H9 (cell line): ENCODE measurements at regions not wholly inside any gene's neighbourhood (a gene's known extent, or its start where the extent isn't known, plus 50 kb on each side); places are given as distances from the start of the nearest gene placed in this dataset.

Experiments used
- DNase-seq: peaks from one replicate; pipeline ENCODE4 v3.0.0-alpha.2; 2017
- H2AFZ ChIP-seq: one replicate; pipeline ENCODE4 v1.6.1; 2013; ENCODE audit warnings: mild to moderate bottlenecking, low read length, control low read depth, moderate library complexity
- H2AK5ac ChIP-seq: 2 replicates; pipeline ENCODE4 v1.6.1; 2013; ENCODE audit warnings: low read length, control low read depth, mixed read lengths; ENCODE audit not compliant: insufficient read length
- H2BK120ac ChIP-seq: one replicate; pipeline ENCODE4 v1.6.1; 2013; ENCODE audit warnings: low read depth, mild to moderate bottlenecking, low read length, control low read depth, inconsistent platforms; ENCODE audit not compliant: poor library complexity, severe bottlenecking
- H2BK12ac ChIP-seq: 2 replicates; pipeline ENCODE4 v1.6.1; 2013; ENCODE audit warnings: low read length, control low read depth, mixed read lengths, low read depth; ENCODE audit not compliant: insufficient read length
- H2BK15ac ChIP-seq: 2 replicates; pipeline ENCODE4 v1.6.1; 2013; ENCODE audit warnings: low read depth, low read length, control low read depth
- H2BK20ac ChIP-seq: one replicate; pipeline ENCODE4 v1.6.1; 2013; ENCODE audit warnings: low read depth, mild to moderate bottlenecking, low read length, control low read depth, inconsistent platforms; ENCODE audit not compliant: poor library complexity, severe bottlenecking
- H2BK5ac ChIP-seq: 2 replicates; pipeline ENCODE4 v1.6.1; 2013; ENCODE audit warnings: low read length, control low read depth, mixed read lengths; ENCODE audit not compliant: insufficient read length
- H3K14ac ChIP-seq: 2 replicates; pipeline ENCODE4 v1.6.1; 2013; ENCODE audit warnings: low read length, control low read depth; ENCODE audit not compliant: insufficient read depth
- H3K18ac ChIP-seq: 2 replicates; pipeline ENCODE4 v1.6.1; 2013; ENCODE audit warnings: low read depth, mild to moderate bottlenecking, mixed read lengths, low read length, control low read depth; ENCODE audit not compliant: insufficient read length
- H3K23ac ChIP-seq: 2 replicates; pipeline ENCODE4 v1.6.1; 2013; ENCODE audit warnings: low read length, control low read depth, mixed read lengths, low read depth; ENCODE audit not compliant: insufficient read length
- H3K23me2 ChIP-seq: 2 replicates; pipeline ENCODE4 v1.6.1; 2013; ENCODE audit warnings: low read depth, mild to moderate bottlenecking, mixed read lengths, low read length, control low read depth; ENCODE audit not compliant: insufficient read length, poor library complexity, severe bottlenecking
- H3K27ac ChIP-seq: 2 replicates; pipeline ENCODE4 v1.5.1; 2013; ENCODE audit warnings: low read length, control low read depth, mixed read lengths, low read depth; ENCODE audit not compliant: insufficient read length
- H3K27me3 ChIP-seq: 2 replicates; pipeline ENCODE4 v1.6.1; 2013; ENCODE audit warnings: low read length, control low read depth, inconsistent platforms; ENCODE audit not compliant: insufficient read depth
- H3K4ac ChIP-seq: 2 replicates; pipeline ENCODE4 v1.6.1; 2013; ENCODE audit warnings: low read depth, mild to moderate bottlenecking, control low read depth, inconsistent platforms, low read length, moderate library complexity
- H3K4me1 ChIP-seq: 2 replicates; pipeline ENCODE4 v1.6.1; 2013; ENCODE audit warnings: low read length, control low read depth, inconsistent platforms; ENCODE audit not compliant: insufficient read depth
- H3K4me2 ChIP-seq: 2 replicates; pipeline ENCODE4 v1.6.1; 2013; ENCODE audit warnings: low read length, control low read depth, mixed read lengths; ENCODE audit not compliant: insufficient read length, insufficient read depth
- H3K56ac ChIP-seq: 2 replicates; pipeline ENCODE4 v1.6.1; 2013; ENCODE audit warnings: low read depth, mild to moderate bottlenecking, mixed read lengths, low read length, control low read depth; ENCODE audit not compliant: insufficient read length
- H3K79me1 ChIP-seq: 2 replicates; pipeline ENCODE4 v1.6.1; 2013; ENCODE audit warnings: low read depth, mild to moderate bottlenecking, moderate library complexity, low read length, control low read depth, inconsistent platforms; ENCODE audit not compliant: insufficient read depth, poor library complexity, severe bottlenecking
- H3K79me2 ChIP-seq: 2 replicates; pipeline ENCODE4 v1.6.1; 2013; ENCODE audit warnings: low read length, control low read depth, inconsistent platforms; ENCODE audit not compliant: insufficient read depth
- H3K9ac ChIP-seq: 2 replicates; pipeline ENCODE4 v1.6.1; 2013; ENCODE audit warnings: low read length, control low read depth, mixed read lengths; ENCODE audit not compliant: insufficient read length; ENCODE audit errors: extremely low read depth
- H3K9me3 ChIP-seq: one replicate; pipeline ENCODE4 v1.6.1; 2013; ENCODE audit warnings: low read depth, low read length, inconsistent platforms; ENCODE audit not compliant: control insufficient read depth
- H3T11ph ChIP-seq: one replicate; pipeline ENCODE4 v1.6.1; 2013; ENCODE audit warnings: mild to moderate bottlenecking, low read length, control low read depth, inconsistent platforms
- H4K20me1 ChIP-seq: one replicate; pipeline ENCODE4 v1.6.1; 2013; ENCODE audit not compliant: control insufficient read depth, insufficient read length, insufficient read depth
- H4K5ac ChIP-seq: 2 replicates; pipeline ENCODE4 v1.6.1; 2013; ENCODE audit warnings: low read depth, mild to moderate bottlenecking, mixed read lengths, low read length, control low read depth; ENCODE audit not compliant: insufficient read length
- H4K8ac ChIP-seq: replicated peaks from 2 replicates; pipeline ENCODE4 v1.6.1; 2013; ENCODE audit warnings: low read length, control low read depth, mixed read lengths, low read depth; ENCODE audit not compliant: insufficient read length
- H4K91ac ChIP-seq: 2 replicates; pipeline ENCODE4 v1.6.1; 2013; ENCODE audit warnings: low read depth, mild to moderate bottlenecking, moderate library complexity, mixed read lengths, low read length, control low read depth; ENCODE audit not compliant: insufficient read length
- H3K27ac Mint-ChIP-seq, 3 experiments: 2 replicates in 2 of 3; 3 replicates in 1 of 3; pipeline ENCODE4 v1.8.0; 2020 to 2021; ENCODE audit warnings: mixed read lengths in 3 of 3, mild to moderate bottlenecking in 1 of 3, moderate library complexity in 1 of 3
- H3K27me3 Mint-ChIP-seq: 2 replicates; pipeline ENCODE4 v1.8.0; 2021; ENCODE audit warnings: low read depth, mild to moderate bottlenecking, moderate library complexity, mixed read lengths
- H3K36me3 Mint-ChIP-seq, 3 experiments: 2 replicates in 2 of 3; 3 replicates in 1 of 3; pipeline ENCODE4 v1.8.0; 2020 to 2021; ENCODE audit warnings: low read depth in 3 of 3, mixed read lengths in 3 of 3; ENCODE audit not compliant: insufficient read depth in 1 of 3
- H3K4me1 Mint-ChIP-seq, 2 experiments: 2 replicates each; pipeline ENCODE4 v1.8.0; 2020; ENCODE audit warnings: mixed read lengths in 2 of 2
- H3K4me3 Mint-ChIP-seq, 2 experiments: 2 replicates in 1 of 2; 3 replicates in 1 of 2; pipeline ENCODE4 v1.8.0; 2020 to 2021; ENCODE audit warnings: mild to moderate bottlenecking in 2 of 2, mixed read lengths in 2 of 2, moderate library complexity in 1 of 2
- H3K9me3 Mint-ChIP-seq, 2 experiments: 2 replicates in 1 of 2; 3 replicates in 1 of 2; pipeline ENCODE4 v1.8.0; 2020; ENCODE audit warnings: mild to moderate bottlenecking in 2 of 2, mixed read lengths in 2 of 2, moderate library complexity in 1 of 2
- CTCF ChIP-seq: fragments of 200-600 bp; sonication (generic); conservative IDR thresholded peaks from 3 replicates; pipeline ENCODE4 v1.8.0; 2021; ENCODE audit warnings: antibody characterized with exemption, mild to moderate bottlenecking

GRCh38 chr14:85058150-85058549 lies 471.8 kb upstream of the FLRT2 start:
- no peak overlapping the region for H3K27ac ChIP-seq
- H3K18ac ChIP-seq: no peak overlapping the region
- H3K4me1 ChIP-seq: no peaks in the 10 kb centered on the region
- no peak overlapping the region for H3T11ph ChIP-seq
- no peak overlapping the region for H2BK5ac ChIP-seq
- H2BK12ac ChIP-seq: no peak overlapping the region
- no peaks in the 10 kb centered on the region for H3K79me2 ChIP-seq
- no peak overlapping the region for H4K5ac ChIP-seq
- H3K9ac ChIP-seq: no peak overlapping the region
- no peaks in the 10 kb centered on the region for H3K79me1 ChIP-seq
- no peak overlapping the region for H3K4me3 Mint-ChIP-seq
- H3K9me3 ChIP-seq: peaks cover 17% of the 10 kb centered on the region
- H3K27me3 Mint-ChIP-seq: no peaks in the 10 kb centered on the region
- H3K36me3 Mint-ChIP-seq: peaks cover 18 to 23% (median 21%) of the 10 kb centered on the region in 3 experiments
- H3K4me2 ChIP-seq: no peak overlapping the region
- DNase-seq: no peak
- H3K27ac Mint-ChIP-seq: no peak overlapping the region
- H4K20me1 ChIP-seq: no peaks in the 10 kb centered on the region
- TF ChIP-seq CTCF: no peak
- no peak overlapping the region for H3K23ac ChIP-seq
- no peaks in the 10 kb centered on the region for H3K23me2 ChIP-seq
- H2AFZ ChIP-seq: no peak overlapping the region
- no peak overlapping the region for H2BK20ac ChIP-seq
- H2BK120ac ChIP-seq: no peak overlapping the region
- H2BK15ac ChIP-seq: no peak overlapping the region
- no peak overlapping the region for H2AK5ac ChIP-seq
- no peak overlapping the region for H4K91ac ChIP-seq
- no peak overlapping the region for H3K14ac ChIP-seq
- H4K8ac ChIP-seq: no peak overlapping the region
- H3K4me1 Mint-ChIP-seq: no peaks in the 10 kb centered on the region
- H3K27me3 ChIP-seq: no peaks in the 10 kb centered on the region
- H3K9me3 Mint-ChIP-seq: peaks cover 25 to 28% of the 10 kb centered on the region in 2 experiments
- H3K4ac ChIP-seq: no peak overlapping the region
- H3K56ac ChIP-seq: no peak overlapping the region
